ENCODE measurements at regions not wholly inside any gene's neighbourhood (a gene's known extent, or its start where the extent isn't known, plus 50 kb on each side); places are given as distances from the start of the nearest gene placed in this dataset.

- DNase-seq (ENCODE audit: low read depth in 2 of 2) = no peak
Measured at GRCh38 chr9:16310278-16311110, 560.0 kb downstream of the BNC2 start.

GRCh38 chr9:16312116-16312515 lies 558.4 kb downstream of the BNC2 start:
- no peak for DNase-seq (ENCODE audit: low read depth in 2 of 2)

- DNase-seq (ENCODE audit: low read depth in 2 of 2) = no peak
Measured at GRCh38 chr9:16312962-16313546, 557.4 kb downstream of the BNC2 start.

- no peak for DNase-seq (ENCODE audit: low read depth in 2 of 2)
Measured at GRCh38 chr9:16314476-16314875, 556.0 kb downstream of the BNC2 start.

GRCh38 chr9:16315720-16316119 lies 554.8 kb downstream of the BNC2 start:
- no peak for DNase-seq (ENCODE audit: low read depth in 2 of 2)

- DNase-seq (ENCODE audit: low read depth in 2 of 2) = no peak
Measured at GRCh38 chr9:16316456-16316855, 554.0 kb downstream of the BNC2 start.

- DNase-seq (ENCODE audit: low read depth in 2 of 2) = no peak
Measured at GRCh38 chr9:16316911-16317817, 553.3 kb downstream of the BNC2 start.

GRCh38 chr9:16318516-16319060 lies 551.9 kb downstream of the BNC2 start:
- no peak for DNase-seq (ENCODE audit: low read depth in 2 of 2)

GRCh38 chr9:16319646-16320045 lies 550.8 kb downstream of the BNC2 start:
- DNase-seq (ENCODE audit: low read depth in 2 of 2) = no peak

GRCh38 chr9:16320338-16320902 lies 550.0 kb downstream of the BNC2 start:
- no peak for DNase-seq (ENCODE audit: low read depth in 2 of 2)

- no peak for DNase-seq (ENCODE audit: low read depth in 2 of 2)
Measured at GRCh38 chr9:16321461-16322119, 548.9 kb downstream of the BNC2 start.

- no peak for DNase-seq (ENCODE audit: low read depth in 2 of 2)
Measured at GRCh38 chr9:16322849-16323248, 547.6 kb downstream of the BNC2 start.

- DNase-seq (ENCODE audit: low read depth in 2 of 2) = no peak
Measured at GRCh38 chr9:16325966-16326365, 544.5 kb downstream of the BNC2 start.

- no peak for DNase-seq (ENCODE audit: low read depth in 2 of 2)
Measured at GRCh38 chr9:16328349-16328748, 542.1 kb downstream of the BNC2 start.

GRCh38 chr9:16329671-16330113 lies 540.8 kb downstream of the BNC2 start:
- no peak for DNase-seq (ENCODE audit: low read depth in 2 of 2)

- DNase-seq (ENCODE audit: low read depth in 2 of 2) = no peak
Measured at GRCh38 chr9:16331031-16331430, 539.4 kb downstream of the BNC2 start.

- no peak for DNase-seq (ENCODE audit: low read depth in 2 of 2)
Measured at GRCh38 chr9:16331527-16331926, 538.9 kb downstream of the BNC2 start.

- DNase-seq (ENCODE audit: low read depth in 2 of 2) = no peak
Measured at GRCh38 chr9:16333691-16334090, 536.8 kb downstream of the BNC2 start.

- peak; percentile 91 for DNase-seq (ENCODE audit: low read depth in 2 of 2)
Measured at GRCh38 chr9:16335788-16336580, 534.5 kb downstream of the BNC2 start.

GRCh38 chr9:16336833-16337232 lies 533.6 kb downstream of the BNC2 start:
- DNase-seq (ENCODE audit: low read depth in 2 of 2) = no peak
